HG02588 (cell line): ENCODE measurements at regions not wholly inside any gene's neighbourhood (a gene's known extent, or its start where the extent isn't known, plus 50 kb on each side); places are given as distances from the start of the nearest gene placed in this dataset.
"Not testable (repeated sequence)": the region's sequence is repeated elsewhere in the genome, so short reads cannot be mapped to it uniquely, and the experiment has no call there.

ENCODE experiments used
- ATAC-seq: cut with Tn5 transposase; IDR thresholded peaks from one replicate; pipeline ENCODE4 v1.9.1; 2021; ENCODE audit warnings: mild to moderate bottlenecking, moderate library complexity; ENCODE audit not compliant: unreplicated experiment

- ATAC-seq: no peak
Measured at GRCh38 chr2:183521911-183522310, 397.7 kb downstream of the NUP35 start.

GRCh38 chr2:183522489-183523266 lies 398.4 kb downstream of the NUP35 start:
- no peak for ATAC-seq

GRCh38 chr2:183530333-183530901 lies 406.2 kb downstream of the NUP35 start:
- peak; percentile 71 for ATAC-seq

GRCh38 chr2:183532514-183532913 lies 408.3 kb downstream of the NUP35 start:
- no peak for ATAC-seq

- ATAC-seq: no peak
Measured at GRCh38 chr2:183533021-183533420, 408.8 kb downstream of the NUP35 start.

- no peak for ATAC-seq
Measured at GRCh38 chr2:183536290-183536689, 412.0 kb downstream of the NUP35 start.

- ATAC-seq: no peak
Measured at GRCh38 chr2:183536714-183537113, 412.5 kb downstream of the NUP35 start.

- no peak for ATAC-seq
Measured at GRCh38 chr2:183541766-183542165, 417.5 kb downstream of the NUP35 start.

- ATAC-seq: no peak
Measured at GRCh38 chr2:183542606-183543005, 418.4 kb downstream of the NUP35 start.

- ATAC-seq: peak; percentile 5
Measured at GRCh38 chr2:183543222-183543621, 419.0 kb downstream of the NUP35 start.

GRCh38 chr2:183543731-183544130 lies 419.5 kb downstream of the NUP35 start:
- ATAC-seq: peak; percentile 97

- ATAC-seq: not testable (repeated sequence)
Measured at GRCh38 chr2:183546560-183547350, 422.5 kb downstream of the NUP35 start.

GRCh38 chr2:183552716-183553115 lies 428.5 kb downstream of the NUP35 start:
- no peak for ATAC-seq

- ATAC-seq: no peak
Measured at GRCh38 chr2:183564726-183565125, 440.5 kb downstream of the NUP35 start.

- no peak for ATAC-seq
Measured at GRCh38 chr2:183575481-183575880, 451.2 kb downstream of the NUP35 start.

- no peak for ATAC-seq
Measured at GRCh38 chr2:183579686-183580085, 455.4 kb downstream of the NUP35 start.

- no peak for ATAC-seq
Measured at GRCh38 chr2:183592271-183592670, 468.0 kb downstream of the NUP35 start.

- ATAC-seq: no peak
Measured at GRCh38 chr2:183594150-183594549, 469.9 kb downstream of the NUP35 start.

GRCh38 chr2:183597841-183598240 lies 473.6 kb downstream of the NUP35 start:
- ATAC-seq: no peak

GRCh38 chr2:183604065-183604464 lies 479.8 kb downstream of the NUP35 start:
- ATAC-seq: no peak

GRCh38 chr2:183605440-183605839 lies 481.2 kb downstream of the NUP35 start:
- ATAC-seq: no peak
